ENCODE measurements at regions not wholly inside any gene's neighbourhood (a gene's known extent, or its start where the extent isn't known, plus 50 kb on each side); places are given as distances from the start of the nearest gene placed in this dataset.

DNA sequence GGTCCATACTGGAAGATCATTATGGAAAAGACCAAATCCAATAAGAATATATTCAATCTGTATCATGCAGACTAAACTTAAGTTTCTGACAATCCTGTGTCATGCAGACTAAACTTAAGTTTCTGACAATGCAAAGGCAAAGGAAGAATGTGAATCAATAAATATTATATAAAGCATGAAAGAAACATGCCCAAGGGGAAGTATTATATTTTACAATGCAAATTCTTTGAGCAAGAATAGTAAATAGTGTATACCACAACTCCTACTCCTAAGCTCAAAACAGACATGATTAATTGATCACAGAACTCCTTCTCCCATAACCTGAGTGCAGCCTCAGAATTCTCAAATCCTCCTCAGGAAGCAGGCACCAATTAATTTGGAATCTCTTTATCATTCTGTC, 71.3 kb upstream of the BDNF start:
- DNase-seq (ENCODE audit: low spot score), result no peak

DNA sequence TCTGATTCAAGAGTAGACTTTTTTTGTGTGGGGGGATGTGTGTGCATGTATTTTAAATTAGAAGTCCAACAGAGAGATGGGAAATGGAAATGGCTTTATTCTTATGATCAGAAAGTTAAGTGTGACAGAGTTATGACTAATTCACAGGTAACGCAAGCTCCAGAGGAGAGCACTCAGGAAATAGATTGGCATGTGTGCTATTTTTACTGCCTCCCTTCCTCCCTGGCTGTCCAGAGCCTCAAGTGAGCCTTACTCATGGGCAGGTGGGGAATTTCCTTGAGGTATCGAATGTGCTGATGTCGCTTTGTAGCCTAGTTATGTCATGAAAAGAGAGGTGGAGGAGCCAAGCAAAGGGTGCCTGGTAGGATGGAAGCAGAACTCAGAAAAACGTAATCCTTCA, 70.3 kb upstream of the BDNF start:
- no peak for DNase-seq (ENCODE audit: low spot score)

DNA sequence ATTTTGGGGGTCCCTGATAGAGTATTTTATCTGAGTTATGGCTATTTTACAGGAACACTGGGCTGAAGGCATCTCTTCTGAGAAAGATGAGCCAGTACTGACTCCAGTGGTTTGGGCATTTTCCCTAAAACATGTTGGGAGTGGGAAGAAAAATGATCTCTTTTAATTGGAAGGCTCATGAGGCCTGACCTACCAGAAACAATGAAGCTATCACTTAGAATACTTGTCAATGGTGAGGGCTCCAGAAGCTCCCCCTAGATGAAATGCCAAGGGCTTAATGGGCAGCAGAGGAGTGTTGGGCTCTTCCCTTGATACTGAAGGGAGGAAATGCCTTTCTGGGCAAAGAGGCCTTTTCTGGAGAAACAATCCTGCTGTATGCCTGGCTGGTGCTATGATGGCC, 63.5 kb upstream of the BDNF start:
- DNase-seq (ENCODE audit: low spot score), result no peak

DNA sequence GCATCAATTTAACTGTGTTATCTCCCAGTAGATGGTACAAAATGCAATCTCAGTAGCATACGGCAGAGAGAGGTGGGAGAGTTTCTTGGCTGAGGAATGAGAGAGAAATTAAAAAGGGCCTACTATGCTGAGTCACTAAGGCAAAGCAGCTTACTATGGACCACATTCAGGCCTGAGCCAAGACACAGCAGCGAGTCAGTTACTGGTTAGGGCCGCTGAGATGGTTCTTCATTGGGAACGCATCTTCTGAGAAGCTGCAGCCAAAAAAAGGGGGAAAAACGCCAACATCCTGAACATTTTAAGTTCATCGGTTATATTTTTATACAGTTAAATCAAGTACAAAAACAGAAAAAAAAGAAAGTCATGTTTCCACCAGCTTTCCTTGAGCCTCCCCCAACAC, 61.1 kb upstream of the BDNF start:
- no peak for DNase-seq (ENCODE audit: low spot score)

DNA sequence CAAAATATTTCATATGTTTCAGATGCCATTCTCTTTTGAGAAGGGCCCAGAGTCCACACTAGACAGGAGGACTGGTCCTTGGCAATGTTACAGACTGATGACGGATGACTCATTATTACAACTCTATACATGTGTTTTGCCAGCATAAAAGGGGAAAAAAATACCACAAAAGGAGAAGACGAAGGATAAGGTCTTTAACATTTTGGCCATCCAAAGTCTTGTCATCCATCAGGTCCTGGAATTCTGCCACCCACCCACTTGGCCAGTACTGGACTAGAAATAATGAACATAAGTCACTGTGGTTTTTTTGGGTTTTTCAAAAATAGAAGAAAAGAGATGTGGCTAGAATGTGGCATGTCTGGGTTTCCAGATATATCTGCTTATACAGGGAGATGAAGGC, 57.7 kb upstream of the BDNF start:
- DNase-seq (ENCODE audit: low spot score), result no peak

DNA sequence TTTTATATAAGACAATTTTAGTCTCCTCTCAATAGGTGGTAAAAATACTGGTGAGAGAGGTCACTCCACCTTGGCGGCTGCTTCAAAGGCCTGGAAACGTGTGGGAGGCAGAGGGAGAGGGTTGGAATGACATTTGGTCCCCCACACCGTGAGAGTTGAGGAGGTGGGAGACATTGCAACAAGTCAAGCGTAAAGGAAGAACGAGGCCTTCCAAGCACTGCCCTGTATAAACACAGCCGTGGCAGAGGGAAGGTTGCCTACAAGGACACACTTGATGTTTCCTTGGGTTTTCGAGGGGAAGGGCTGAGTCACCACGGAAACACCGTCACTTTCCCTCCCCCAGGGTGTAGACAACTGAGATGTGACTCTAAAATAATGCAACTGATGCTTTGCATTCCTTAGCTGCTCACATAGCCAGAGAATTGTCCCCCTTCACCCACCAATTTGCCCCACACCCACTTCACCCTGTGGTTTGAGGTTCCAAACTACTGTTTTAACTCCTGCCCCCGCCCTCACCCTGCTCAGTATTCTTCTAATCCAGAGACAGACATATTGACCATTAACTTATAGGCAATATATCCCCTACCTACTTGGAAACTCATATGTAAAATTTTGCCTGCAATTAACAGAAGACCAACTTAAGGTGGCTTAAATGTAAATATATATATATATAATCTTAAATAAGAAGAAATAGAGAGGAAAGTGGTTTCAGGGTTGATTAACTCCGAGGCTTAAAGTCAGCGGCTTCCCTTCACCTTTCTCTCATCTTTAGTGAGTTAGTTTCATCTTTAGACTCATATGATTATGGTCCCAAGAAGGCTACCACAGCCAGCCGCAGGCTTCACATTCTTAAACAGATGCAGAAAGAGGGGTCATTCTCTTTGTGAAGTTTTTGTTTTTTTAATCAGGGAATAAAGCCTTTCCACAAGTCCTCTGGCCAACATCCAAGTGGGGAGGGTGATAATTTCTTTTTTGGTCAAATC, 54.1 kb upstream of the BDNF start:
- DNase-seq (ENCODE audit: low spot score), result no peak
